GM19438 (cell line): ENCODE measurements at regions not wholly inside any gene's neighbourhood (a gene's known extent, or its start where the extent isn't known, plus 50 kb on each side); places are given as distances from the start of the nearest gene placed in this dataset.
"Not testable (repeated sequence)": the region's sequence is repeated elsewhere in the genome, so short reads cannot be mapped to it uniquely, and the experiment has no call there.

ENCODE experiments used
- ATAC-seq: cut with Tn5 transposase; IDR thresholded peaks from one replicate; pipeline ENCODE4 v1.9.1; 2021; ENCODE audit warnings: low read depth; ENCODE audit not compliant: unreplicated experiment

DNA sequence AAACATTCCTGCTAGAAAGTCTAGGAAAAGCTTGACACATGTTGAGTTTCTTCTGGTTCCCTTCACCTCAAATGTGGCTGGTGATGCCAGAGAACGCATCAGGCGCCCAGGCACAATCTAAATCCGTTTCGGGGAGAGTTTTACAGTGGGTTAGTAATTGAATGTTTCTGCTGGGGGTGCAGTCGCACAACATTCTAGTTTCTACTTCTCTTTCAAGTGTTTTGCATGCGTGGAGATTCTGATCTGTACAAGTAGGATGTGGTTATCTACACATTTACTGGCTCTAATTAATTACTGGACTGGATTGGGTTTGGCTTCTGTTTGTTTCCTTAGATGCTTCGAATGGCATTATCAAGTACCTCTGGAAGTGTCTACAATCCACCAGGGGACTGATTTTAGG, 173.8 kb downstream of the TMEM26 start:
- peak; percentile 88 for ATAC-seq

DNA sequence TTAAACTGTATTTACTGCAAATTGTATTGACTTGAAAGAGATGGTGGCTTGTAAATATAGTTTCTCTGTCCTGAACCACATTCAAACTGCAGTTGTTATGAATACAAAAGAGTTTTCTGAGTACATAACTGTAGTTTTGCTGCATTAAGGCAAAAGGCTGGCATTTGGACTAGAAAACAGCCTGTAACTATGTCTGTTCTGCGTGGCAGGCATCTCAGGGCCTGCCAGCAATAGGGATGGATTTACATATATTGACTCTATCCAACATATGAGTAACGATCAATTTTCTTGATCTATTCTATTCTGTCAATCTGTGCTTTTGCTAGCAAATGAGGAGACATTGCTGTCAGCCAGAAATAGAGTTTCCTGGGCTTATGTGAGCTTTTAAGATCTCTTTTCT, 174.6 kb downstream of the TMEM26 start:
- ATAC-seq = no peak

DNA sequence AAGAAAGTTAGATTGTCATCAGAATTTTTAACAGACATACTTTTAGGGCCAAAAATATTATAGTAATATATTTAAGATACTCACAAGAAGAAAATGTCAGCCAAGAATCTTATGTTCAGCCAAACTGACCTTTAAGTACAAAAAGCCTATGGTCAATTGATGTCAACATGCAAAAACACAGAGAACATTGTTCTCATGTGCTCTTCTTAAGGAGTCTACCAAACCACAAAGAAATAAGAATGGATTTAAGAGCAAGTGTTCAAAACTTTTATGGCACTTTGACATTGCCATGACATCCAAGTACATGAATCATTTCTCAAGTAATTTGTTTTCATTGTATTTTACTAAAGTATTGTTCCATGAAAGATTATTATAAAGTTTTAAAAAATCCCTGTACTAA, 180.4 kb downstream of the TMEM26 start:
- ATAC-seq = no peak

DNA sequence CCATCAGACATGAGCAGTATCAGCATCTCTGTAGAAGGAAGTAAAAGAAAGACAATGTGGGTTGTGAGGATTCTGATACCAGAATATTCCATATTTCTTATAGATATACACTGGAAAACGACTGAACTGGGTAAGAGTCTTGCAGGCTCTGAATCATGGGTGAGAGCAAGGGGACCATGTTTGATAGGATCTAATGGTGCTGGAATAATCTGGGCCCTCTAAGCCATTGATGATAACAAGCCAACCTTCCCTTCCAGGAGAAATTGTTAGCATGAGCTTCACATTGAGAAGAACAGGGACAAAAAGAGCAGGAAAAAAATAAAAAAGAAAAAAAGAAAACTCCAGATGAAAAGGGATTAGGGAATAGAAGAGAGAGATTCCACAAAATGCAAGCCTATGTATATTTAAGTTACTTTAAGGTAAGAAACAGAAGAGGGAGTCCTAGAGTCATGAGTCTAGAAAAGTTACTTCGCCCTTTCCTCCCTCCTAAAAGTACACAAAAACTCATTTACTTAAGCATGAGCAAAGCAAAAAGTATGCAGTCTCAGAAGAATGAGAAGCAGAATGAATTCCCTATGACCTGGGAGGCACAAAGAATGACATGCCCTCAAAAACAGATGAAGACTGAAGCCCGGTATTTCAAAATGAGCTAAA, 181.9 kb downstream of the TMEM26 start:
- no peak for ATAC-seq

DNA sequence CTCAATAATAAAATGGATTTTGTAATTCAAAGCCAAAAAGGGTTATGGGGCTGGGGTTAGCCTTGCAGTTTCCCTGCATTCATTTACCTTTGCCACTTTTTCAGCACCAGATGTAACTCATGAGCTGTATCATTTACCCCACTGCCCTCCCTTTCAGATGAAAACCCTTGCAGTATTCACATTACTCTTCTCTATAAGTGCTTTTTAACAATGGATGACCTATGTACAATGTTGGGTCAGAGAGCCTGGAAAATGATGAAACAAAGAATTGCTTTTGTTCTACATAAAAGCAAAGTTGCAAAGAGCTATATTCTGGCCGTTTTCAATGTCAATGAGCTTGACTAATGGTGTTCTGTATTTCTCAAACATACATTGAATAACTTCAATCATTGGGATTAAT, 189.7 kb downstream of the TMEM26 start:
- ATAC-seq = no peak

DNA sequence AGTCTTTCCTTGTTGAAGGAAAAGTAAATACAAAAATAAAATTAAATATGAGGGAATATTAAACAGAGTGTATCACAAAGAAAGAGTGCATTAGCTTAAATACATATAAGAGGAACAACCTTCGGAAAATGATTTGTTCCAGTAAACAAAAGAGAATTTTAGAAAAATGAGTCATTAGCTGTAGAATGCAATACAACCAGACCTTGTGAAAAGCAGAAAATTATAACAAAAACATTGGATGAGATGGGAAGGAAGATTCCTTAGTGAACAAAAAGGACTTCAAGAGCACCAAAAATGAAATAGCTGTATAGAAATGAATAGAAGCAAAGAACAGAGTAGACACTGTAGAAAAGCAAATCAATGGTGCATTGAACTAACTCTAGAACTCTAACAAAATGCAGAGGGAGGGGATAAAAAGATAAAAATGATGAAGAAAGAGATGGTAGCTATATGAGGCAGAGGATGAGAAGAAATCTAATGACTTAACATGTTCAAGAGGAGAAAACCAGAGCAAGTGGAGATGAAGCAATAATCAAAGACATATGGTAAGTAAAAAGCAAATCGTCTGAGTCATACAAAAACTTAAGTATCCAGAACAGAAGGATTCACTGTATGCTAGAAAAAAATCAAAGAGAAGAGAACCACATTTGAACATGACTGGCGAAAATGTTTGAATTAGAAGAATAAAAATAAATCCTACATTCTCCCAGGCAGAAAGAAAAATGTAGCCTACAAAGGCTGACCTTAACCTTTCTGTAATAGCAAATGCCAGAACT, 190.5 kb downstream of the TMEM26 start:
- ATAC-seq = no peak

DNA sequence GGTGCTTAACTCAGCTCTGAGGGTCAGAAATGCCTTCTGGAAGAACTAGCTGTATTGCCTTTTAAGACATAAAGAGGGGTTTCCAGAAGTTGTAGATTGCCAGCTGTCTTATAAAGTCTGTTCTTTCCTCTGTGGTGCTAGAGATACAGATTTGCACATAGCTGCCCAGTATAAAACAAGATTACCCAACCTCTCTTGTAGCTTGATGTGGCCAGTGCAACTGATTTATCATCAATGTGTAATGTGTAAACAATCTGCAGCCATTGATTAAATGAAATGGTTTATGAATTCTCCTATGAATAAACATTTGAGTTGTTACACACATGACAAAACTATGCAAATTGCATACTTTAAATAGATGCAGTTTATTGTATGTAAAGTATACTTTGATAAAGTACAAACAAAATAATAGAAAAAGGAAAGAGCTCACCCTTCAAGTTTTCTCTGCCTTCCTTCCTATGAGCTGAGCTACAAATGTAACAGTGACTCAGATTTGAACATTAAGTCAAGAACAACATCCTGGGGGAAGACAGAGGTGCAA, 195.2 kb downstream of the TMEM26 start:
- no peak for ATAC-seq

DNA sequence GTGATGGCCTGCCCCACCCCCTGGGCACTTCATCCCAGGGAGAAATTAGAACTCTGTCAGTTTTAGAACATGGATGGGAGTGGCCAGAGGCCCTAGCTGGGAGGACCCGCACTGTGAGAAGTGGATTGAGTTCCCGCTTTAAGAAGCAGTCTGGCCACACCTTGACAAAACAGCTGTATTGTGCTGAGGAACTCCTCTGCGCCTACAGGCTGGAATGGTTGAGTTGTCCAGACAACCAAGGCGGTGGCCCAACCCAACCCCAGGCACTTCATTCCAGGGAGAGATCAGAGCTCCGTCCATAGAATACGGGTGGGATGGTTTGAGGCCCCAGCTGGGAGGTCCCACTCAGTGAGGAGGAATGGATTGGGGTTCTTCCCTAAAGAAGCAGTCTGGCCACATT, 196.0 kb downstream of the TMEM26 start:
- ATAC-seq = no peak

DNA sequence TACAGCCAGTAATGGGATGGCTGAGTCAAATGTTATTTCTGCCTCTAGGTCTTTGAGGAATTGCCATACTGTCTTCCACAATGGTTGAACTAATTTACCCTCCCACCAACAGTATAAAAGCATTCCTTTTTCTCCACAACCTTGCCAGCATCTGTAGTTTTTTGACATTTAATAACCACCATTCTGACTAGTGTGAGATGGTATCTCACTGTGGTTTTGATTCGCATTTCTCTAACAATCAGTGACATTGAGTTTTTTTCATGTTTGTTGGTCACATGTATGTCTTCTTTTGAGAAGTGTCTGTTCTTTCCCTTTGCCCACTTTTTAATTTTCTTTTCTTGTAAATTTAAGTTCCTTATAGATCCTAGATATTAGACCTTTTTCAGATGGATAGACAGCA, 200.9 kb downstream of the TMEM26 start:
- ATAC-seq = not testable (repeated sequence)

DNA sequence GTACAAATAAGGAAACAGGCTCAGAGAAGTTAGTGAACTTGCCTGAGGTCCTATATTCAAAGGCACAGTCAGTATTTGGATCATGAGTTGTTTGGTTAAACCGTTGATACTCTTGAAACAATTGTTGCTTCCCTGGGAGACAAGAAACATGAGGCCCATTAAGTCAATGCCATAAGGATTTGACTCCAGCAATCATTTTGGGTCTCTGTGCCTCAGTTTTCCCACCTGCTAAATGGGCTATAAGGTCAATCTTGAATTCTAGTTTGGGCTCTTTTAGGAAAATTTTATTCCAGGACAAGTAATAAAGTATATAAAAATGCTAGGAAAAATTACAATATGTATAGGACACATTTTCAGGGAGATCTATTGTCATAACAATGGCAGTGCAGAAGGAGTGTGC, 202.1 kb downstream of the TMEM26 start:
- ATAC-seq = no peak

DNA sequence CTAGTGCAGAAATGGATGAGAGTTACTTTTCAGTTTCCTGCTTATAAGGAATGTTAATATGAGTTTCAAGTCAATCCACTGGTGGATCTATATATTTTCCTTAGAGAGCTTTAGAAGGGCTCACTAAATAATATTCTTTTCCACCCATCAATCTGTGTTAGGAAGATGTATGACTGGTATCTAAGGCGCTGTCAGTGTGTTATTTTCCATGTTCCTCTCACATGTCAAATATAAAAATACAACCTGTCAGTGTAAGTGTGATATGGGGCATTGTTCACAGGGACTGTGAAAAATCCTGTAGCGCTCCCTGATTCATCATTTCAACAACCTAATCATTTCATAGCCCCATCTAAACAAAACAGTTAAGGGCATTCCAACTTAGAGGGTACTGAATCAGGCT, 203.1 kb downstream of the TMEM26 start:
- ATAC-seq = no peak

DNA sequence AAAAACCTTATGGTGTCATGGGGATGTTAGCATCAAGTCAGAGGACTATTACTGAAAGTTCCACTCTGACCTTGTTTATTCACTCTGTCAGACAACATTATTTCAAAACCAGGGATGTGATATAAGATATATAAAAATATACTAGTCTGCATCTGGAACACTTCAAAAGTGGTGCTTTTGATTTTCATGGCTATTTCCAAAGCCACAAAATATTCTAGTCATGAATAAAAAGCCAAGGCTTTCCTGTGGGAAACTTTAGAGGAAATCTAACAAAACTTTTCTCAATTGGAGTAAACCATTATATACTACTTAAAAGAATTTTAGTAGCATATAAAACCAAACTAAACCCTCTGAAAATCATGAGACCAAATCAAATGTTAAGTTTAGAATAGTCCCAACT, 205.2 kb downstream of the TMEM26 start:
- ATAC-seq = no peak

DNA sequence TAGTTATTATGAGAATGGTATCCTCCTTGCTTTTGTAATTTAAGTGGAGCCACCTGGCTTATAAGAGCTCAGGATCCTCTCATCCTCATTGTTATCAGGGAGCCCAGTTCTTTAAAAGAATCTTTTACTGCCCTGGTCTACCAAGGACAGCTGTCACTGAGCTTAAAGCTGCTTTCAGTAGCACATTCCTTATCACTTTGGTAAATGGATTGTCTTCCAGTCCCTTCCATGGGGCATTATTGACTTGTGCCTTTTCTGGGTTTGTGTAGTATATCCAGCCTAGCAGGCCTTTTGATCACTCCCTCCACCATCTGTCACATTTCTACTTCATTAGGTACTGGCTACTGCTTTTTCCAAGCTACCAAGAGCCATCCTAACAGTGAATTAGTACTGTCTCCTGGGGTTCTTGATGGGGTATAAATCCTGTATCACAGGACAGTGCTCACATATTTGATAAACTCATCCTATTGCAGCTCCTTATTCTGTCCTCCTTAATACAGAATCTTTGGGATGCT, 208.9 kb downstream of the TMEM26 start:
- no peak for ATAC-seq

DNA sequence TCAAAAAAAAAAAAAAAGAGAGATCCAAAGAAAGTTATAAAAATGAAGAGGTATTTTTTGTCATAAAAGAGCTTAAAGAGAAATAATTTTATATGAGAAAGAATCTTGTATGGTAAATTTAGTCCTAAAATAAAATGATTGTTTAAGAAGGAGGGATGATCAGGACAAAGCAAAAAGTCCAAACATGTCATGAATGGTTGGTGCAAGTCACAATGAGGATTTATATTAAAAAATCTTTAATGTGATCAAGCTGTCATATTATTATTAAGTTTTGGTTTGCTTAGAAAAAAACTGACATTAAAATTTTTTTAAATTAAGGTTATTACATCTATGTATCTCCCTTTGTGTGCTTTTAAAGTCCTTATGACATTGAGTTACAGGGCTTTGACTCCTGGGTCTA, 220.4 kb downstream of the TMEM26 start:
- no peak for ATAC-seq

DNA sequence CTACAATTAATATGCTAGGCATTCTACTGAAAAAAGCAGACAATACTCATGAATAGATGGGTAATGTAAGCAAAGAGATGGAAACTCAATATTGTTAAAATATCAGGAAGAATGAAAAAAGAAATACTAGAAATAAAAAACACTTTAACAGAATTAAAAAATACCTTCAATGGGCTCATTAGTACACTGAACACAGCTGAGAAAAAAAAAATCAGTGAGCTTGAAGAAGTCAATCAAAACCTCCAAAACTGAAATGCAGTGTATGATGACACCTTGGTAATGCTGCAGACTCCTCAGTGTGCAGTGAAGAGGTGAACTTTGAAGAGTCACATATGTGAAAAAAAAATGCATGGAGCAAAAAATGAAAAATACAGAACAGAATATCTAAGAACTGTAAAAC, 227.2 kb downstream of the TMEM26 start:
- no peak for ATAC-seq

DNA sequence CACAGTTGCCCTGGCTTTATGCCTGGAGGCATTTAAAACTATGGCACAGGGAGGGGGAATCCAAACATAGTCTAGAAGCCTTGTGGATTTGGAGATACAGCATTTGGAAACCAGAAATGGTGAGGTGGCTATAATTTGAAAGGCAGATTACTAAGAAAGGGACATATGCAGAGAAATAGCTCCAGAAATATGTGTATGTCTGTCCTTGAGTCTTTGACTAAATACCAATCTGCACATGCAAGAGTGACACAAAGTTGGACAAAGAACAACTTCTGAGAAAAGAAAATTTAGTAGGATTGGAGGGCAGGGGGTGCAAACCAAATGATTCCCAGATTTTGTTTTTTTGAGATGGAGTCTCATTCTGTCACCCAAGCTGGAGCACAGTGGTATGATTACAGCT, 229.6 kb downstream of the TMEM26 start:
- ATAC-seq = no peak

DNA sequence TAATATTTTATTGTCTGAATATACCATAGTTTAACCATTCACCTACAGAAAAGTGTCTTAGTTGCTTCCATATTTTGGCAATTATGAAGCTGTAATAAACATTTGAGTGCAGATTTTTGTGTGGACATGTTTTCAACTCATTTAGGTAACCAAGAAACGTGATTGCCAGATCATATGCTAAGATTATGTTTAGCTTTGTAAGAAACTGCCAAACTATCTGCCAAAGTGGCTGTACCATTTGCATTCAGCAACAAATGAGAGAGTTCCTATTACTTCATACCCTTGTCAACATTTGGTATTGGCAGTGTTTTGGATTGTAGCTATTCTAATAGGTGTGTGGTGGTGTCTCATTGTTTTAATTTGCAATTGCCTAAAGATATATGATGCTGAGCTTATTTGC, 233.5 kb downstream of the TMEM26 start:
- no peak for ATAC-seq

DNA sequence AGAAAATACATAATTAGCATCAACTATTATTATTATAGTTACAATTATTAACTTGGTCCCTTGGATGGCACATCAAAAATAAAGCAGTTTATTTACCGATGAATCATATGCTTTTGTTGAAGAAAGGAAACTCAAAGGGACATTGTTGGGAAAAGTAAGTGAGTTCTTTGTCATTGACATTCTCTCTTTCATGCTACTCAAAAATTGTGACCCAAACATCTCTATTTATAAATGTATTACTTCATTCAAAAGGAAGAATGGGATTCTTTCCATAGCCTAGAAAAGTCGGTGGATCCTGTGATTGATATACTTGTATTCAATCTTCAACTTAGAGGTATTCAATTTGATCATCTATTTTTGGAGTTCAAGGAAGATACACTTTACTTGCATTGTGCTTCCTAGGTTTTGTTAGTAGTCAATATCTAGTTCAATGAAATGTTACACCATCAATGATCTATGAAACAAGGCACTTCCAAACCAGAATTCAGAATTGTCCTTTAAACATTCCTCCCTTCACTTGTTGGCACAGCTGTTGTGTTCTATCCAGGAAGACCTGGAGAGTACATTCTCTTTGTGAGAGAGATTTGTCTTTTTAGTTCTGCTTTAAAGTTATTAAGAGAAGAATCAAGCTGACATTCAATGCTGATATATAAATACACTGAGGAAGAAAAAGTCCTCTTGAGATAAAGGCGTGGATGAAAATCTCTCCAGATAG, 235.2 kb downstream of the TMEM26 start:
- ATAC-seq = no peak

DNA sequence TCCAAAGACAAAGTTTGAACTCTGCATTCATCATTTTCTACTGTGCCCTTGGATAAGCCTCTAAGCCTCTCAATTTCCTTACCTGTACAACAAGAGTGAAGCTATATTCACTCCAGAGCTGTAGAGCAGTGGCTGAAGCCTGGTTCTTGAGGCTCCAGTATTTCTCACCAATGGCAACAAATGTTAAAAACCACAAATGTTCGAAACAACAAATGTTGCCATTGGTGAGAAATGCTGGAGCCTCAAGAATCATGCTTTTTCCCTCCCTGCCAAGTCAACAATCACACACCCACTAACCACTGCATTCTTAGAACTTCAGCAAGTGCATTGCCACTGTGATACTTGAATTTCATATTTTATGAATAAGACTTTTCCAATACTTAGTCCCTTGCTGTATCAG, 237.9 kb downstream of the TMEM26 start:
- ATAC-seq = no peak

DNA sequence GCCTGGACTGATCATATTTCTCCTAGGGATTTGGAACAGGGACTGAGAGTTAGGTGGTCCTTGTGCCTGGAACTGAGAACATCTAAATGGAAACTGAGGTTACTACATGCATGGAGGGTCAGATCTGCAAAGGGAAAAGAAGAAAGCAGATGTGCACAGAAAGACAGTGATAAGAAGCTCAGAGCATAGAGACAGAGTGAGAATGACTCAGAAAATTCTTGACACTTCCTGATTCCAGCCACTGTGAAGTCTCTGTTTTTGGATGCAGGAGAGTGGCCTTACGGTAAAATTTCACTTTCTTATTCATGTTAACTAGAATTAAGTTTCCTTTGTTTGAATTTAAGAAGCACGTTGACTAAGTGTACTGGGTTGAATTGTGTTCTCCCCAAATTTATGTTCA, 241.7 kb downstream of the TMEM26 start:
- no peak for ATAC-seq

DNA sequence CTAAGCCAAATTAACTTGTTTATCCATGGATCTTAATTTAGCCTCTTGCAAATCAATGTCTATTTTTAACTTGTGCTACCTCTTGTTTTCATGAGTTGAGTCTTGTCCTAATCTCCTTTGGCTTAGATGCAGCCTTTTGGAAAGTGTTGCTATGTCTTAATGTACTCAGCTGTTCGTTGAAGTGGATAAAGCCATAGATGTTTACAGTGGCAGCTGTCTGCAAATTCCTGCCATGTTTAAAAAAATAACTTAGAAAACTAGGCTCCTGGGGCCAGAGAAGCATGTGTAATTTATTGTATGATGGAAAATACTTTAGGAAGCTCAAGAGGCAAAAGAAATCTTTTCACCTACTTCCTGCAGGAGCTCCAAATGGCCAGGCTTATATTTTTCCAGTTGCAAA, 253.1 kb upstream of the RHOBTB1 start:
- no peak for ATAC-seq
